ENCODE measurements at regions not wholly inside any gene's neighbourhood (a gene's known extent, or its start where the extent isn't known, plus 50 kb on each side); places are given as distances from the start of the nearest gene placed in this dataset.

- no peaks in the 10 kb centered on the region for H3K36me3 ChIP-seq
- no peak overlapping the region for H3K27ac ChIP-seq
- H3K27me3 ChIP-seq (replicated peaks in 1 of 7) = no peaks in the 10 kb centered on the region
- H3K4me3 ChIP-seq = no peak overlapping the region
- 17 to 33% (median 19%) methylated on average over 3 of the region's 3 CpGs for WGBS, 5 donors
- DNase-seq = no peak
- intact Hi-C loops (cut with DNase I; ENCODE audit: low total_unique reads) = no loop called here
- H3K9me3 ChIP-seq = peaks cover 0 to 31% (median 11%) of the 10 kb centered on the region in 8 donors
- no peak for TF ChIP-seq POLR2A (IDR thresholded peaks at IDR 0.05)
- no peaks in the 10 kb centered on the region for H3K4me1 ChIP-seq
Measured at GRCh38 chr16:6331770-6332169, 1000.9 kb upstream of the RBFOX1 start.

GRCh38 chr16:6317934-6318333 is 1014.7 kb upstream of the RBFOX1 start:
- DNase-seq = no peak
- H3K27ac ChIP-seq = no peak overlapping the region
- 59 to 70% (median 60%) methylated on average over 4 of the region's 4 CpGs for WGBS, 5 donors
- TF ChIP-seq CTCF (IDR thresholded peaks at IDR 0.05 in 8 of 11, conservative IDR thresholded peaks at IDR 0.05 in 3 of 11) (no peak), POLR2A (IDR thresholded peaks at IDR 0.05) (no peak), POLR2AphosphoS5 (IDR thresholded peaks at IDR 0.05) (no peak)
- H3K27me3 ChIP-seq (replicated peaks in 1 of 7) = no peaks in the 10 kb centered on the region
- intact Hi-C loops (cut with DNase I; ENCODE audit: low total_unique reads) = no loop called here
- peaks cover 0 to 33% (median 3%) of the 10 kb centered on the region in 8 donors for H3K9me3 ChIP-seq
- no peaks in the 10 kb centered on the region for H3K36me3 ChIP-seq
- H3K4me3 ChIP-seq = no peak overlapping the region
- H3K4me1 ChIP-seq = no peaks in the 10 kb centered on the region

GRCh38 chr16:6309271-6309670 is 1023.4 kb upstream of the RBFOX1 start:
- Histone ChIP-seq H3K4me1 (no peaks in the 10 kb centered on the region), H3K4me3 (no peak overlapping the region), H3K27ac (no peak overlapping the region), H3K9me3 (peaks cover 0 to 47% (median 9%) of the 10 kb centered on the region in 8 donors), H3K27me3 (replicated peaks in 1 of 7) (no peaks in the 10 kb centered on the region), H3K36me3 (no peaks in the 10 kb centered on the region)
- 78 to 86% (median 83%) methylated on average over 8 of the region's 8 CpGs for WGBS, 5 donors
- intact Hi-C loops (cut with DNase I; ENCODE audit: low total_unique reads) = no loop called here
- no peak for TF ChIP-seq POLR2AphosphoS5 (IDR thresholded peaks at IDR 0.05)
- TF ChIP-seq POLR2A (IDR thresholded peaks at IDR 0.05) = no peak
- TF ChIP-seq CTCF (IDR thresholded peaks at IDR 0.05 in 8 of 11, conservative IDR thresholded peaks at IDR 0.05 in 3 of 11) = no peak
- DNase-seq = no peak

- 65 to 73% (median 67%) methylated on average over 2 of the region's 2 CpGs for WGBS, 5 donors
- Histone ChIP-seq H3K4me1 (no peaks in the 10 kb centered on the region), H3K27ac (no peak overlapping the region), H3K36me3 (no peaks in the 10 kb centered on the region), H3K4me3 (no peak overlapping the region), H3K27me3 (replicated peaks in 1 of 7) (no peaks in the 10 kb centered on the region), H3K9me3 (peaks cover 0 to 39% (median 7%) of the 10 kb centered on the region in 8 donors)
- no peak for TF ChIP-seq CTCF (IDR thresholded peaks at IDR 0.05 in 8 of 11, conservative IDR thresholded peaks at IDR 0.05 in 3 of 11)
- intact Hi-C loops (cut with DNase I; ENCODE audit: low total_unique reads) = no loop called here
- no peak for DNase-seq
Measured at GRCh38 chr16:6308176-6308575, 1024.5 kb upstream of the RBFOX1 start.

- Histone ChIP-seq H3K4me3 (no peak overlapping the region), H3K27ac (no peak overlapping the region), H3K4me1 (no peaks in the 10 kb centered on the region), H3K27me3 (replicated peaks in 1 of 7) (no peaks in the 10 kb centered on the region), H3K9me3 (peaks cover 0 to 42% (median 18%) of the 10 kb centered on the region in 8 donors), H3K36me3 (no peaks in the 10 kb centered on the region)
- TF ChIP-seq CTCF (IDR thresholded peaks at IDR 0.05 in 8 of 11, conservative IDR thresholded peaks at IDR 0.05 in 3 of 11) (no peak), POLR2A (IDR thresholded peaks at IDR 0.05) (no peak)
- 74 to 86% (median 84%) methylated on average over 4 of the region's 4 CpGs for WGBS, 5 donors
- DNase-seq = no peak
- intact Hi-C loops (cut with DNase I; ENCODE audit: low total_unique reads) = no loop called here
Measured at GRCh38 chr16:6300523-6300922, 1032.1 kb upstream of the RBFOX1 start.
